NCI-H1930 (cell line): ENCODE measurements at regions not wholly inside any gene's neighbourhood (a gene's known extent, or its start where the extent isn't known, plus 50 kb on each side); places are given as distances from the start of the nearest gene placed in this dataset.
"Not testable (repeated sequence)": the region's sequence is repeated elsewhere in the genome, so short reads cannot be mapped to it uniquely, and the experiment has no call there.

Experiments
- DNase-seq, 2 experiments: peaks; one replicate each; lab custom pipeline; 2025; lab: John Stamatoyannopoulos, UW

- no peak for DNase-seq
These were observed 74.0 kb downstream of the GATA3 start for GRCh38 chr10:8128511-8128910.

GRCh38 chr10:8129438-8129837 is 75.0 kb downstream of the GATA3 start:
- no peak for DNase-seq

GRCh38 chr10:8130973-8131911 is 76.8 kb downstream of the GATA3 start:
- no peak for DNase-seq

GRCh38 chr10:8133146-8133545 is 78.7 kb downstream of the GATA3 start:
- DNase-seq, result no peak

- DNase-seq, result no peak
These were observed 82.2 kb downstream of the GATA3 start for GRCh38 chr10:8136736-8137135.

- no peak for DNase-seq
These were observed 82.8 kb downstream of the GATA3 start for GRCh38 chr10:8137272-8137681.

- no peak for DNase-seq
These were observed 83.2 kb downstream of the GATA3 start for GRCh38 chr10:8137726-8138125.

GRCh38 chr10:8138471-8138870 is 84.0 kb downstream of the GATA3 start:
- DNase-seq, result no peak

GRCh38 chr10:8144496-8144895 is 90.0 kb downstream of the GATA3 start:
- no peak for DNase-seq

GRCh38 chr10:8146650-8147049 is 92.2 kb downstream of the GATA3 start:
- DNase-seq, result no peak

- no peak for DNase-seq
These were observed 95.5 kb downstream of the GATA3 start for GRCh38 chr10:8149991-8150390.

- DNase-seq, result no peak
These were observed 96.0 kb downstream of the GATA3 start for GRCh38 chr10:8150401-8150905.

- no peak for DNase-seq
These were observed 96.6 kb downstream of the GATA3 start for GRCh38 chr10:8151086-8151485.

- DNase-seq, result no peak
These were observed 102.4 kb downstream of the GATA3 start for GRCh38 chr10:8156918-8157317.

GRCh38 chr10:8158193-8159071 is 103.9 kb downstream of the GATA3 start:
- no peak for DNase-seq

GRCh38 chr10:8159341-8160165 is 105.1 kb downstream of the GATA3 start:
- no peak for DNase-seq

- no peak for DNase-seq
These were observed 109.3 kb downstream of the GATA3 start for GRCh38 chr10:8163824-8164223.

GRCh38 chr10:8164640-8165039 is 110.2 kb downstream of the GATA3 start:
- DNase-seq, result not testable (repeated sequence)

- DNase-seq, result no peak
These were observed 114.3 kb downstream of the GATA3 start for GRCh38 chr10:8168836-8169235.

- no peak for DNase-seq
These were observed 116.5 kb downstream of the GATA3 start for GRCh38 chr10:8171008-8171407.

GRCh38 chr10:8172604-8173003 is 118.1 kb downstream of the GATA3 start:
- no peak for DNase-seq
